CD4-positive, alpha-beta memory T cell (primary cell): ENCODE measurements at regions not wholly inside any gene's neighbourhood (a gene's known extent, or its start where the extent isn't known, plus 50 kb on each side); places are given as distances from the start of the nearest gene placed in this dataset.

Experiments
- CTCF ChIA-PET: fragments of 350-600 bp; sonication (Branson Sonifier 250); formaldehyde crosslinking; loops from one replicate; lab custom pipeline; 2021; ENCODE audit warnings: inconsistent platforms; ENCODE audit not compliant: partially characterized antibody; lab: Charles Lee
- POLR2A ChIA-PET: fragments of 350-600 bp; sonication (Branson Sonifier 250); formaldehyde crosslinking; loops from one replicate; lab custom pipeline; 2021; ENCODE audit not compliant: partially characterized antibody; lab: Charles Lee
- DNase-seq, 5 donors: peaks; one replicate each; pipeline versions ENCODE4 v3.0.0 to v3.0.0-alpha.2; 2020 to 2022; ENCODE audit warnings: mixed read lengths in 1 of 5
- H3K27ac ChIP-seq: one replicate; pipeline ENCODE4 v1.7.0; 2013; ENCODE audit warnings: low read depth, low read length
- H3K27me3 ChIP-seq: 2 replicates; pipeline ENCODE4 v1.7.0; 2013; ENCODE audit warnings: mild to moderate bottlenecking, low read length, moderate library complexity; ENCODE audit not compliant: insufficient read depth
- H3K36me3 ChIP-seq: 2 replicates; pipeline ENCODE4 v1.7.0; 2013; ENCODE audit warnings: mild to moderate bottlenecking, low read length, moderate library complexity; ENCODE audit not compliant: insufficient read depth
- H3K4me1 ChIP-seq: 2 replicates; pipeline ENCODE4 v1.7.0; 2013; ENCODE audit warnings: mild to moderate bottlenecking, low read length, moderate library complexity; ENCODE audit not compliant: insufficient read depth
- H3K4me3 ChIP-seq, 2 donors: one replicate each; pipeline ENCODE4 v1.7.0; 2013; ENCODE audit warnings: low read length in 2 of 2, mild to moderate bottlenecking in 1 of 2
- H3K9me3 ChIP-seq, 2 donors: one replicate each; pipeline ENCODE4 v1.7.0; 2013; ENCODE audit warnings: low read length in 2 of 2, control low read depth in 1 of 2; ENCODE audit not compliant: control insufficient read depth in 1 of 2
- H3K27ac Mint-ChIP-seq, 7 donors: one replicate each; pipeline ENCODE4 v1.8.0; 2020 to 2021; ENCODE audit warnings: mixed read lengths in 7 of 7, mild to moderate bottlenecking in 6 of 7, inconsistent platforms in 3 of 7, moderate library complexity in 3 of 7
- H3K27me3 Mint-ChIP-seq, 2 donors: one replicate each; pipeline ENCODE4 v1.8.0; 2020 to 2021; ENCODE audit warnings: mixed read lengths in 2 of 2
- H3K36me3 Mint-ChIP-seq, 2 donors: one replicate each; pipeline ENCODE4 v1.8.0; 2020 to 2021; ENCODE audit warnings: mixed read lengths in 2 of 2, inconsistent platforms in 1 of 2, mild to moderate bottlenecking in 1 of 2
- H3K4me1 Mint-ChIP-seq, 4 donors: one replicate each; pipeline ENCODE4 v1.8.0; 2020 to 2021; ENCODE audit warnings: mixed read lengths in 4 of 4, mild to moderate bottlenecking in 1 of 4
- H3K4me3 Mint-ChIP-seq, 8 donors: one replicate each; pipeline ENCODE4 v1.8.0; 2020 to 2021; ENCODE audit warnings: mixed read lengths in 8 of 8, mild to moderate bottlenecking in 7 of 8, moderate library complexity in 6 of 8, inconsistent platforms in 3 of 8
- H3K9me3 Mint-ChIP-seq, 8 donors: one replicate each; pipeline ENCODE4 v1.8.0; 2020 to 2021; ENCODE audit warnings: mixed read lengths in 8 of 8, mild to moderate bottlenecking in 5 of 8, inconsistent platforms in 3 of 8, moderate library complexity in 1 of 8
- intact Hi-C: fragments of 100-400 bp; cut with micrococcal nuclease; formaldehyde crosslinking; loops from one replicate; pipeline ENCODE4 v1.15.1; 2023

DNA sequence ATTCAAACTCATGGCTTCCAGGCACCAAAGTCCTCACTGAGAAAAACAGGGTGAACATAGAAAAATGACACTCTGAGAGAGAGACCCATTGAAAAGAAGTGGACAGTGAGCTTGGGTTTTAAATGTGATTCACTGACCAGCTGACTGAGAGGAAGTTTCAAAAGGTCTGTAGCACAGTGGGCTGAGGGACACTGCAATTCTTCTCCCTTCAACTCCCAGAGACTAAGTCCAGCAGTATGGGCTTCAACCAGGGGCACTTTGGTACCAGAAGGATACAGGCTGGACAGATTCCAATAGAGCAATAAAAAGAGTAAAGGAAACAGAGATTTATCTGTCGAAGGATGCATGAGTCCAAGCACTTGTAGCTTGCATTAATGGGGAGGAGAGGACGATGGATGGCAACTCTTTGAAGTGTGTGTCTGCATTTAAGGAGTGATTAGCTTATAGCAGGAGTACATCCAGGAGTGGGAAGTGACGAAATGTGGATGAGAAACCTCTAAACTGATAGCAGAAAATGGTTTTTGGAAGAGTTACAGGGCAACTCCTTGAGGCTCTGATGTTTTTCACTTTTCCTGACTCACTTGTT, 117.0 kb upstream of the ANKRD55 start:
- H3K36me3 ChIP-seq: no peaks in the 10 kb centered on the region
- Mint-ChIP-seq H3K4me1 (peaks cover 0 to 4% (median 1%) of the 10 kb centered on the region in 4 donors), H3K27me3 (no peaks in the 10 kb centered on the region), H3K9me3 (peaks cover 0 to 12% (median 5%) of the 10 kb centered on the region in 8 donors), H3K4me3 (no peak overlapping the region), H3K36me3 (peaks cover 1 to 6% of the 10 kb centered on the region in 2 donors), H3K27ac (no peak overlapping the region)
- H3K27ac ChIP-seq: no peak overlapping the region
- no peak overlapping the region for H3K4me3 ChIP-seq
- no peak for DNase-seq
- intact Hi-C loops: no loop called here
- ChIA-PET POLR2A (no interaction called here), CTCF (no interaction called here)
- H3K9me3 ChIP-seq: no peaks in the 10 kb centered on the region
- H3K27me3 ChIP-seq: no peaks in the 10 kb centered on the region
- no peaks in the 10 kb centered on the region for H3K4me1 ChIP-seq

DNA sequence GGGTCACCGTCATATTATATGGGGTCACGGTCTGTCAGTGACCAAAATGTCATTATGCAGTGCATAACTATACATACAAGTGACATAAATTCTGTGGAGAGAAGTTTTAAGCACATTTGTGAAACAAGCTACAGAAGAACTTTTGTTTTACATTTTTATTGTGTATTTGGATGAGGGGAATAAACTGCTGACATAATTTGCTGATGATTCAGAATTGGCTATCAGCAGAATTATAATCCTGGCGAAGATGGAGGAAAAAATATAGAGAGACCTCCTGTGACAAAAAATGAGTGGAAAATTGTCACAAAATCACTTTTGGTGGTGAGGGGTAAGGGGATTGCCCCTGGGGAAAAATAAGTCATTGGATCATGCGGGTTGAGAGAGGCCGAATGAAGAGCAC, 116.3 kb upstream of the ANKRD55 start:
- POLR2A ChIA-PET: no interaction called here
- DNase-seq: no peak
- intact Hi-C loops: no loop called here
- Histone ChIP-seq H3K27ac (no peak overlapping the region), H3K36me3 (no peaks in the 10 kb centered on the region), H3K27me3 (no peaks in the 10 kb centered on the region), H3K4me1 (no peaks in the 10 kb centered on the region), H3K4me3 (no peak overlapping the region), H3K9me3 (no peaks in the 10 kb centered on the region)
- Mint-ChIP-seq H3K4me1 (peaks cover 0 to 4% (median 1%) of the 10 kb centered on the region in 4 donors), H3K4me3 (no peak overlapping the region), H3K36me3 (peaks cover 1 to 6% of the 10 kb centered on the region in 2 donors), H3K27ac (no peak overlapping the region), H3K27me3 (no peaks in the 10 kb centered on the region), H3K9me3 (peaks cover 0 to 12% (median 5%) of the 10 kb centered on the region in 8 donors)
- CTCF ChIA-PET: no interaction called here

DNA sequence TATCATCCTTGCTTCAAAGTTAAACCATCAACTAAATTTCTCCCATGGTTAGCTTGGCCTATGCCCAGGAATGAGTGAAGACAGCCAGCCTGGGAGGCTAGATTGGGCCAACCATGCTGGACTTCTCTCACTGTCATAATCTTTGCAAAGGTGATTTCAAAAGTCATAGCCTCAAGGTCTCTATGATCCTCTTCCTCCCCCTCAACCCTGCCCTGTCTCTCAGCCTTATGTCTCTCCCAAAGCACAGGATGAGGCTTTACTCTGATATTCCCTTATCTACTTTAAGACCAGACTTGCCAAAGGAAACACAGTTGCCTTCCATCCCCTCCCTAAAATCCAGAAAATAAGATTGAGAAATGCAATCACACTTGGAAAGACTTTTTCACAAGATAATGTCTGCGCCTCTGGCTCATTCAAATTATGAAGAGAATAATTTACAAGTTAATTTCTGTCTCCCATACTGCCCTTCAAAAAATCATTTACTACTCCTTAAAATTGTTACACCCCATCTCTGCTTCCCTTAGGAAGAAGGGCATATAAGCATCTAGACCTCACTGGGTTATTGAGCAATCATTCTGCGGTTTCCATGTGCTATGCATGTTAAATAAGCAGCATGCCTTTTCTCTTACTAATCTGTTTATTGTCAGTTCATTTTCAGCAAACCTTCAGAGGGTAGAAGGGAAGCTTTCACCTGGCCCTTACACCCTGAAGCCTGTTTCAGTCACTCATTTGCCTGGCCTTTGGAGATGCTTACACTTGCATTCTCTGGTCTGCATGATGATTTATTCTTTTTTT, 113.8 kb upstream of the ANKRD55 start:
- H3K4me3 Mint-ChIP-seq: no peak overlapping the region
- peaks cover 0 to 8% (median 1%) of the 10 kb centered on the region in 4 donors for H3K4me1 Mint-ChIP-seq
- no peak for DNase-seq
- no peaks in the 10 kb centered on the region for H3K9me3 ChIP-seq
- H3K27me3 ChIP-seq: no peaks in the 10 kb centered on the region
- H3K4me3 ChIP-seq: no peak overlapping the region
- peak overlapping the region in 1 of 7 donors; percentile 63 for H3K27ac Mint-ChIP-seq
- H3K27me3 Mint-ChIP-seq: no peaks in the 10 kb centered on the region
- peaks cover 0 to 12% (median 6%) of the 10 kb centered on the region in 8 donors for H3K9me3 Mint-ChIP-seq
- H3K27ac ChIP-seq: no peak overlapping the region
- POLR2A ChIA-PET: no interaction called here
- intact Hi-C loops: no loop called here
- CTCF ChIA-PET: no interaction called here
- H3K4me1 ChIP-seq: no peaks in the 10 kb centered on the region
- H3K36me3 ChIP-seq: no peaks in the 10 kb centered on the region
- H3K36me3 Mint-ChIP-seq: peaks cover 1 to 6% of the 10 kb centered on the region in 2 donors

DNA sequence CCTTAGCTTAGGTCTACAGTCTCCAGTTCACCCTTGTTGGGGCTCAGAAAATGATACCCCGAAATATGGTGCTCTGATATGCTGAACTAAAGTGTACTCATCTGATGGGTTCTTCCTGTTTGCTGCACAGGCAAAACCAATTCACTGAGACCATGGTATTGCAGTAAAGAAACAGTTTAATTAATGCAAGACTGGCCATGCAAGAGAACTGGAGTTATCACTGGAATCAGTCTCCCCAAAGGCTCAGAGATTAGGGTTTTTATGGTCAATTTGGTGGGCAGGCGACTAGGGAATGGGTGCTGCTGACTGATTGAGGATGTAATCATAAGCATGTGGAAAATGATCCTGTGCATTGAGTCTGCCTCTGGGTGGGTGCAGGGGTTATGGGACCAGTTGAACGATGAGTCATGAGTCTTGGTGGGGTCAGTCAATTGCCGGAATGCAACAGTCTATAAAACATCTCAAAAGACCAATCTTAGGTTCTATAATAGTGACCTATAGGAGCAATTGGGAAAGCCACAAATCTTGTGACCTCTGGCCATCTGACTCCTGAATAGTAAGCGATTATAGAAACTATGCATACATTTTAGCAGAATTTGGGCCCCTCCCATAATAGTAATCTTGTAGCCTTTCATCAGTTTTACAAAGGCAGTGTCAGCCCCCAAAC, 113.0 kb upstream of the ANKRD55 start:
- no peaks in the 10 kb centered on the region for H3K36me3 ChIP-seq
- POLR2A ChIA-PET: no interaction called here
- H3K4me1 ChIP-seq: no peaks in the 10 kb centered on the region
- H3K27me3 Mint-ChIP-seq: no peaks in the 10 kb centered on the region
- H3K27ac ChIP-seq: no peak overlapping the region
- CTCF ChIA-PET: no interaction called here
- H3K9me3 Mint-ChIP-seq: peaks cover 0 to 12% (median 6%) of the 10 kb centered on the region in 8 donors
- peaks cover 0 to 8% (median 3%) of the 10 kb centered on the region in 4 donors for H3K4me1 Mint-ChIP-seq
- no peak overlapping the region for H3K4me3 Mint-ChIP-seq
- H3K27me3 ChIP-seq: no peaks in the 10 kb centered on the region
- no peak overlapping the region for H3K27ac Mint-ChIP-seq
- no peak overlapping the region for H3K4me3 ChIP-seq
- intact Hi-C loops: no loop called here
- H3K36me3 Mint-ChIP-seq: peaks cover 1 to 6% of the 10 kb centered on the region in 2 donors
- DNase-seq: no peak
- no peaks in the 10 kb centered on the region for H3K9me3 ChIP-seq

DNA sequence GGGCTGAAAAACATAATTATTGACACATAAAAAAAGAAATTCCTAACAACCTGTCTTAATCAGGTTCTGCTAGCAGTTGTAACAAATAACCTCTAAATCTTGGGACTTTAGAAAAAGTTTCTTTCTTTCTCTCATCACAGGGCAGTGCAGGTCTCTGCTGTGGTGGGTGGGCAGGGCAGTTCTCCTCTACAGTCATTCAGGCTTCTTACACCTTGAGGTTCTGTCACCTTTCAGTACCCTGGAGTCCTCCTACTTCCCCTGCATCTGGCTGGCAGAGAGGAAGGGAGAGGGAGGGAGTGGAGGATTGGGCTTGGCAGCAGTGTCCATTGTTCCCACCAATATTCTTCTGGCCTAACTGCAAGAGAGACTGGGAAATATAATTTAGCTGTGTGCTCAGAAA, 112.2 kb upstream of the ANKRD55 start:
- peaks cover 0 to 8% (median 2%) of the 10 kb centered on the region in 4 donors for H3K4me1 Mint-ChIP-seq
- no peaks in the 10 kb centered on the region for H3K27me3 Mint-ChIP-seq
- no peak overlapping the region for H3K4me3 Mint-ChIP-seq
- DNase-seq: no peak
- no peak overlapping the region for H3K27ac Mint-ChIP-seq
- no peak overlapping the region for H3K27ac ChIP-seq
- peaks cover 0 to 12% (median 7%) of the 10 kb centered on the region in 8 donors for H3K9me3 Mint-ChIP-seq
- H3K36me3 ChIP-seq: no peaks in the 10 kb centered on the region
- POLR2A ChIA-PET: no interaction called here
- no peaks in the 10 kb centered on the region for H3K27me3 ChIP-seq
- H3K36me3 Mint-ChIP-seq: peaks cover 1 to 6% of the 10 kb centered on the region in 2 donors
- intact Hi-C loops: no loop called here
- no peaks in the 10 kb centered on the region for H3K9me3 ChIP-seq
- H3K4me3 ChIP-seq: no peak overlapping the region
- H3K4me1 ChIP-seq: no peaks in the 10 kb centered on the region
- CTCF ChIA-PET: no interaction called here

DNA sequence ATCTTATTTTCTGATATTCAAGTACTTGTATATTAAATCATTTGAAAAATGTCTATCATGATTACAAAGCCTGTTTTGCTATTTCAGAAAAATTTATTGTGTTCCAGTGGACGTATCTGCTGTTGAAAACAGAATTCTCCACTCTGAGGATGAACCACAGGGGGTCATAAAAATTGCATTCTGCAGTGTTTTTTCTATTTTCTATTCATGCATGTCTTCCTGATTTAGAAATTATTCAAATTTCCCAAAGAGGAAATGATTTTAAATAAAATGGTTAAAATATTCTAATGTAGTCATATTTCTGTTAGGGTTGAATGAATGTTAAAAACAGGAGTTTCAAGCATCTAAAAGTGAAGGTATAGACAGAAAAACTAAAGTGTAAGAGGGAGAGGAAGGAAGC, 111.5 kb upstream of the ANKRD55 start:
- no peak overlapping the region for H3K4me3 Mint-ChIP-seq
- peaks cover 0 to 8% (median 2%) of the 10 kb centered on the region in 4 donors for H3K4me1 Mint-ChIP-seq
- H3K27me3 ChIP-seq: no peaks in the 10 kb centered on the region
- no peak overlapping the region for H3K27ac ChIP-seq
- H3K4me1 ChIP-seq: no peaks in the 10 kb centered on the region
- H3K4me3 ChIP-seq: no peak overlapping the region
- no peaks in the 10 kb centered on the region for H3K9me3 ChIP-seq
- no peak for DNase-seq
- peaks cover 2 to 14% (median 7%) of the 10 kb centered on the region in 8 donors for H3K9me3 Mint-ChIP-seq
- intact Hi-C loops: no loop called here
- no peaks in the 10 kb centered on the region for H3K27me3 Mint-ChIP-seq
- no peak overlapping the region for H3K27ac Mint-ChIP-seq
- POLR2A ChIA-PET: no interaction called here
- CTCF ChIA-PET: no interaction called here
- no peaks in the 10 kb centered on the region for H3K36me3 ChIP-seq
- peaks cover 1 to 6% of the 10 kb centered on the region in 2 donors for H3K36me3 Mint-ChIP-seq

DNA sequence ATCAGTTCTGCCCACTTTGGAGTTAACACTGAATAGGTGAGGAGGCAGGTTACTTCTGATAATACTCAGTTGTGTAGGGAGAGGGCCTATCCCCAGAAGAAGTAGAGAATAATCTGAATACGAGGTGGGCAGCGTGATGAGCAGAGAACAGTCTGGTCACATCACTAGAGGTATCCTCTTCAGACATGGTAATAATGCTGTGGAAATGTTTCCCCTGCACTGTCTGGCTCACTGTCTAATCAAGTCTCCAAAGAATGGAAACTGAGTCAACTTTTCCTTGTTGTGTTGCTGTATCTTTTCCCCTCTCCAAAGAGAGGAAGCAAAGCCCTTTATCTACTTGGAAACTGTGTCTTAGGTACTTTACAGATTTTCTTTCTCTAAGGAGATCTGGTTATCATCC, 110.9 kb upstream of the ANKRD55 start:
- Mint-ChIP-seq H3K4me3 (no peak overlapping the region), H3K27me3 (no peaks in the 10 kb centered on the region), H3K9me3 (peaks cover 2 to 15% (median 7%) of the 10 kb centered on the region in 8 donors), H3K27ac (no peak overlapping the region), H3K4me1 (peaks cover 0 to 8% (median 2%) of the 10 kb centered on the region in 4 donors), H3K36me3 (peaks cover 1 to 6% of the 10 kb centered on the region in 2 donors)
- Histone ChIP-seq H3K36me3 (no peaks in the 10 kb centered on the region), H3K27ac (no peak overlapping the region), H3K4me3 (no peak overlapping the region), H3K27me3 (no peaks in the 10 kb centered on the region), H3K9me3 (no peaks in the 10 kb centered on the region), H3K4me1 (no peaks in the 10 kb centered on the region)
- ChIA-PET CTCF (no interaction called here), POLR2A (no interaction called here)
- DNase-seq: no peak
- intact Hi-C loops: no loop called here
